ENCODE measurements at regions not wholly inside any gene's neighbourhood (a gene's known extent, or its start where the extent isn't known, plus 50 kb on each side); places are given as distances from the start of the nearest gene placed in this dataset.

DNA sequence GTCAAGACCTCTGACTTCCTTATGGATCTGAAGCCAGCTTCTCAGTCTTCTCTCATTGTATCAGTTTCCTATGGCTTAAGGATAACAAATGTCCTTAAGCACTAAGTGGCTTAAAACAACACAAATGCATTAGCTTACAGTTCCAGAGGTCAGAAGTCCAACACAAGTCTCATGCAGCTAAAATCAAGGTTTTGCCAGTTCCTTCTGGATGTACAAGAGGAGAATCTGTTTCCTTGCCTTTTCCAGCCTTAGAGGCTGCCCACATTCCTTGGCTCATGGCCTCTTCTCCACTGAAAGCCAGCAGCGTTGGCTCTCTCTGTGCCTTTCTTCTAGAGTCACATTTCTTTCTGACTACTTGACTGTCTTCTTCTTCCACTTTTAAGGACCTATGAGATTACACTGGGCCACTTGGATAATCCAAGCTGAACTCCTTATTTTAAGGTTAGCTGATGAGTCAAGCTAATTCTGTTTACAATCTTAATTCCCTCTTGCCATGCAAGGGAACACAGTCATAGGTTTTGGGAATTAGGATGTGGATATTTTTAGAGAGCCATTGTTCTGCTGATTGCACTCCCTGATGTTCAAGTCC is 179.0 kb downstream of the BCAS1 start:
- no peaks in the 10 kb centered on the region for H3K9me3 ChIP-seq
- H3K27me3 ChIP-seq = no peaks in the 10 kb centered on the region
- no peak for DNase-seq
- H3K4me1 ChIP-seq = peaks cover 3% of the 10 kb centered on the region; the same call in 1 of the 2 replicates
- no peaks in the 10 kb centered on the region for H3K36me3 ChIP-seq
- TF ChIP-seq, protein P1, sequence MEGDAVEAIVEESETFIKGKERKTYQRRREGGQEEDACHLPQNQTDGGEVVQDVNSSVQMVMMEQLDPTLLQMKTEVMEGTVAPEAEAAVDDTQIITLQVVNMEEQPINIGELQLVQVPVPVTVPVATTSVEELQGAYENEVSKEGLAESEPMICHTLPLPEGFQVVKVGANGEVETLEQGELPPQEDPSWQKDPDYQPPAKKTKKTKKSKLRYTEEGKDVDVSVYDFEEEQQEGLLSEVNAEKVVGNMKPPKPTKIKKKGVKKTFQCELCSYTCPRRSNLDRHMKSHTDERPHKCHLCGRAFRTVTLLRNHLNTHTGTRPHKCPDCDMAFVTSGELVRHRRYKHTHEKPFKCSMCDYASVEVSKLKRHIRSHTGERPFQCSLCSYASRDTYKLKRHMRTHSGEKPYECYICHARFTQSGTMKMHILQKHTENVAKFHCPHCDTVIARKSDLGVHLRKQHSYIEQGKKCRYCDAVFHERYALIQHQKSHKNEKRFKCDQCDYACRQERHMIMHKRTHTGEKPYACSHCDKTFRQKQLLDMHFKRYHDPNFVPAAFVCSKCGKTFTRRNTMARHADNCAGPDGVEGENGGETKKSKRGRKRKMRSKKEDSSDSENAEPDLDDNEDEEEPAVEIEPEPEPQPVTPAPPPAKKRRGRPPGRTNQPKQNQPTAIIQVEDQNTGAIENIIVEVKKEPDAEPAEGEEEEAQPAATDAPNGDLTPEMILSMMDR (IDR thresholded peaks at IDR 0.05; ENCODE audit: low read depth, low read length) = no peak
- H3K4me3 ChIP-seq (ENCODE audit: low read depth, low read length) = no peak overlapping the region

DNA sequence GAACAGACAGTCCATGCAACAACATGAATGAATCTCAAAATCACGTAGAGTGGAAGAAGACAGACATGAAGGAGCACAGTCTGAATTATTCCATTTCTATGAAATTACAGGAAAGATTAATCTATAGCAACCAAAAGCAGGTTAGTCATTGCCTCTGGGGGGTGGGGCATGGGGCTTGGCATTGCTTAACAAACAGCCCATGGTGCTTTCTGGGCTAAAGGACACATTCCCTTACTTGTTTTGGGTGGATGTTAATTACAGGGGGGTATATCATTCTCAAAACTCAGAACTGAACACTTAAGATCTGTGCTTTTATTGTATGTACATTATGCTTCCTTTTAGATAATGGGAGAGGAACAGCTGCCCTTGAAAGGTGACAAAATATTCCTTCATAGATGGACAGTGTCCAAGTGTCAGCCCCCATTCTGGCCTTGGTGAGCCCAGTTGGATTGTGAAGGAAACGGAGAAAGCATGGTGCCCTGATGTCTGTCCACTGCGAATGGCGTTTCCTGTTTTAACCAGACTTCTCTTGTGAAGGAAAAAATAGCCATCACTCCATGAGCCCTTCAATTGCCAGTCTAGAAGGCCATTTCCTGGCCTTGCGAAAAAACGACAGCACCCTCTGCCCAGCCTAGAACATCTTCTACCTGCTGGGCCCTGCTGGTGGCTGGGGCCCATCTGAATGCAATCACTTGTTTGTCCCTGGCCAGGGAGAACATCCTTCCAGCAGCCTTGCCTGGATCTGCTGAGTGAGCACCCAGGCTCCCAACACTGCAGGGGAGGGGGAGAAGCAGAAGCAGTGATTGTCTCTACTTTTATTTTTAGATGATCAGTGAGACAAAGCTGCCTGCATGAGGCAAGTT is 179.7 kb downstream of the BCAS1 start:
- Histone ChIP-seq H3K27me3 (no peaks in the 10 kb centered on the region), H3K4me3 (ENCODE audit: low read depth, low read length) (no peak overlapping the region), H3K4me1 (peaks cover 3% of the 10 kb centered on the region; the same call in 1 of the 2 replicates), H3K36me3 (no peaks in the 10 kb centered on the region), H3K9me3 (no peaks in the 10 kb centered on the region)
- DNase-seq = no peak
- TF ChIP-seq, protein P1 (IDR thresholded peaks at IDR 0.05; ENCODE audit: low read depth, low read length) = no peak

DNA sequence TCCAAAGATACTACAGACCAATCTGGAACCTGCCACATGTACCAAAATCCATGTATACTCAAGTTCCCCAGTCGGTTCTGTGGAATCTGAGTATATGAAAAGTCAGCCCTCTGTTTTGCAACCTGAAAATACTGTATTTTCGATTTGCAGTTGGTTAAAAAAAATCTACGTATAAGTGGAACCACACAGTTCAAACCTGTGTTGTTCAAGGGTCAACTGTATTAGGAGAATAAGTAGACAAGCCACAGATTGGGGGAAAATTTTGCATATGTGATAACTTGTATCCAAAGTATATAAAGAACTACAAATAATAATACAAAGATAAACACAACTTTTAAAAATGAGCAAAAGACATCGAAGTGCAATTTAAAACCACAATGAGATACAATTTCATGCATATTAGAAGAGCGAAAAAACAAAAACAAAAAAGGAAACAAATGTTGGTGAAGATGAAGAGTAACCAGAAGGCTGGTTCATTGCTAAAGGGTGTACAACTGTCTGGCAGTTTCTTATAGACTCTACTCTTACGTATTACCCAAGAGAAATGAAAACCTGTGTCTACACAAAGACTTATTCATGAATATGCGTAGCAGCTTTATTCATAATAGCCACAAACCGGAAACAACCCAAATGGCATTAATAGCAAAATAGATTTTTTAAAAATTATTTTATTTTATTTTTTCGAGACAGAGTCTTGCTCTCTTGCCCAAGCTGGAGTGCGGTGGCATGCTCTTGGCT is 180.8 kb downstream of the BCAS1 start:
- Histone ChIP-seq H3K4me3 (ENCODE audit: low read depth, low read length) (no peak overlapping the region), H3K27me3 (no peaks in the 10 kb centered on the region), H3K9me3 (no peaks in the 10 kb centered on the region), H3K36me3 (no peaks in the 10 kb centered on the region), H3K4me1 (peaks cover 3% of the 10 kb centered on the region; the same call in 1 of the 2 replicates)
- no peak for DNase-seq
- TF ChIP-seq, protein P1 (IDR thresholded peaks at IDR 0.05; ENCODE audit: low read depth, low read length) = no peak

DNA sequence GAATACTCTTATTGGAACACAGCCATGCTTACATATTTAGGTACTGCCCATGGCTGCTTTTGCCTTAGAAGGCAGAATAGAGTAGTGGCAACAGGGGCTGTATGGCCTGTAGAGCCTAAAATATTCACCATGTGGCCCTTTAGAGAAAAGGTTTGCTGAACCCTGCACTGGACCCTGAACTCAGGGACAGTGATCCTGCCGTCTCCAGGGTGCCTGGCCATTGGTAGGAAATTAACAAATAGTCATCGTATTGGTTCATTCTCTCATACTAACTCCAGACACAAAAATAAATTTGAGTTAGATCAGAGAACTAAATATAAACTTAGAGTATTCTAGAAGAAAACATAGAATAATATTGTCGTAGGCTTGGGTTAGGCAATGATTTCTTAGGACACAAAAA is 181.4 kb downstream of the BCAS1 start:
- Histone ChIP-seq H3K27me3 (no peaks in the 10 kb centered on the region), H3K9me3 (no peaks in the 10 kb centered on the region), H3K36me3 (no peaks in the 10 kb centered on the region), H3K4me3 (ENCODE audit: low read depth, low read length) (no peak overlapping the region), H3K4me1 (peaks cover 3% of the 10 kb centered on the region; the same call in 1 of the 2 replicates)
- TF ChIP-seq, protein P1 (IDR thresholded peaks at IDR 0.05; ENCODE audit: low read depth, low read length) = no peak
- no peak for DNase-seq

DNA sequence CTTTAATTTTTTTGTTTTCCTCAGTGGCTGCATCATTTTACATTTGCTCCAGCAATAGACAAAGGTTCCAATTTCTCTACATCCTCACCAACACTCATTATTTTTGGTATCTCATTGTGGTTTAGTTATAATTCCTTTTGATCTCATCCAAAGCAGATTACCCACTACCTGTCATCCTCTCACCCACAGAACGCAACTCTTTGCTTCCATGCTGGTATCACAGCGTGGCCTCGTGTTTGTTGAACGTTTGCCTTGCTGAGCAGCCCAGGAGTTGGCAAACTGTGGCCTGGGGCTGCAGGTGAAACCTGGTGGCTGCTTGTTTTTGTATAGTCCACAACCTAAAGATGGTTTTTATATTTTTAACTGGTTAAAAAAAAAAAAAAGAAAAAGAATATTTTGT is 181.9 kb downstream of the BCAS1 start:
- Histone ChIP-seq H3K36me3 (no peaks in the 10 kb centered on the region), H3K4me3 (ENCODE audit: low read depth, low read length) (no peak overlapping the region), H3K4me1 (peaks cover 3% of the 10 kb centered on the region; the same call in 1 of the 2 replicates), H3K27me3 (no peaks in the 10 kb centered on the region), H3K9me3 (no peaks in the 10 kb centered on the region)
- no peak for DNase-seq
- TF ChIP-seq, protein P1 (IDR thresholded peaks at IDR 0.05; ENCODE audit: low read depth, low read length) = no peak

Measured in BE2C (cell line).